GM12878 (cell line): ENCODE measurements at regions not wholly inside any gene's neighbourhood (a gene's known extent, or its start where the extent isn't known, plus 50 kb on each side); places are given as distances from the start of the nearest gene placed in this dataset.

Source experiments
- BCL3 ChIP-seq: IDR thresholded peaks from 2 replicates; pipeline ENCODE4 v1.6.1; 2011; ENCODE audit warnings: borderline replicate concordance, low read depth, mild to moderate bottlenecking, moderate library complexity, low read length; ENCODE audit not compliant: insufficient read depth, poor library complexity, severe bottlenecking
- CEBPB ChIP-seq, 2 experiments: fragments of 150-350 bp in 1 of 2; IDR thresholded peaks; 2 replicates each; pipeline ENCODE4 v1.6.1; 2012 to 2014; ENCODE audit warnings: low read depth in 2 of 2, low read length in 2 of 2, borderline replicate concordance in 1 of 2, inconsistent platforms in 1 of 2
- CTCF ChIP-seq, 3 experiments: IDR thresholded peaks in 2 of 3; conservative IDR thresholded peaks in 1 of 3; 2 replicates each; pipeline ENCODE4 v1.5.1; 2011; ENCODE audit warnings: low read depth in 3 of 3, low read length in 3 of 3, mild to moderate bottlenecking in 3 of 3, control low read depth in 2 of 3, moderate library complexity in 2 of 3, inconsistent platforms in 1 of 3, mixed read lengths in 1 of 3; ENCODE audit not compliant: control insufficient read depth in 2 of 3, insufficient read depth in 1 of 3; ENCODE audit errors: extremely low read depth in 1 of 3
- E2F4 ChIP-seq: IDR thresholded peaks from 2 replicates; pipeline ENCODE4 v1.6.1; 2012; ENCODE audit warnings: low read depth, low read length, improper control_type of control experiment
- POLR2AphosphoS2 ChIP-seq: IDR thresholded peaks from 2 replicates; pipeline ENCODE4 v1.6.1; 2011; ENCODE audit warnings: low read depth, mild to moderate bottlenecking, low read length, improper control_type of control experiment, moderate library complexity
- RAD21 ChIP-seq: IDR thresholded peaks from 2 replicates; pipeline ENCODE4 v1.6.1; 2011; ENCODE audit warnings: mild to moderate bottlenecking, low read depth, low read length, moderate library complexity; ENCODE audit not compliant: insufficient read depth
- REST ChIP-seq: IDR thresholded peaks from 2 replicates; pipeline ENCODE4 v1.6.1; 2012; ENCODE audit warnings: mild to moderate bottlenecking, low read depth, low read length

- TF ChIP-seq BCL3 (no peak), REST (no peak), CTCF (IDR thresholded peaks at IDR 0.05 in 2 of 3, conservative IDR thresholded peaks at IDR 0.05 in 1 of 3; ENCODE audit: control insufficient read depth in 2 of 3, extremely low read depth in 1 of 3, insufficient read depth in 1 of 3, low read depth in 3 of 3, low read length in 3 of 3) (no peak), E2F4 (no peak), RAD21 (no peak), POLR2AphosphoS2 (no peak), CEBPB (IDR thresholded peaks at IDR 0.05; ENCODE audit: borderline replicate concordance in 1 of 2, low read depth in 2 of 2, low read length in 2 of 2) (no peak)
These were observed 163.5 kb downstream of the C9orf50 start for GRCh38 chr9:129457325-129457779.
